Mucosa of descending colon (tissue), 3 donors: ENCODE measurements at regions not wholly inside any gene's neighbourhood (a gene's known extent, or its start where the extent isn't known, plus 50 kb on each side); places are given as distances from the start of the nearest gene placed in this dataset.

ENCODE experiments used
- ATAC-seq: fragments of 200-7000 bp; cut with Tn5 transposase; one replicate; pipeline ENCODE4 v1.9.1; 2020; ENCODE audit warnings: mild to moderate bottlenecking, moderate library complexity
- DNase-seq, 3 donors: peaks; one replicate each; pipeline ENCODE4 v3.0.0-alpha.2; 2020
- H3K36me3 ChIP-seq: fragments of 200-600 bp; one replicate; pipeline ENCODE4 v1.8.0; 2021; ENCODE audit warnings: low read depth, mild to moderate bottlenecking
- H3K4me1 ChIP-seq: fragments of 200-600 bp; one replicate; pipeline ENCODE4 v1.8.0; 2021; ENCODE audit warnings: low read depth, mild to moderate bottlenecking
- H3K4me3 ChIP-seq: fragments of 200-600 bp; one replicate; pipeline ENCODE4 v1.8.0; 2021; ENCODE audit warnings: mild to moderate bottlenecking
- H3K9me3 ChIP-seq: fragments of 200-600 bp; one replicate; pipeline ENCODE4 v1.8.0; 2021; ENCODE audit warnings: mild to moderate bottlenecking
- intact Hi-C, 2 donors: fragments of 100-400 bp; cut with DNase I in 1 of 2; cut with micrococcal nuclease in 1 of 2; formaldehyde crosslinking; loops; one replicate each; pipeline versions ENCODE4 v1.11.0 to v1.11.1; 2022; cut with DNase I, micrococcal nuclease
- TF ChIP-seq, protein P1 (sequence below): fragments of 200-600 bp; IDR thresholded peaks from one replicate; pipeline ENCODE4 v1.8.0; 2022; ENCODE audit warnings: antibody characterized with exemption, mild to moderate bottlenecking
- donor health status: DM: no; HTN: no; CAD: no; lungs with moderate emphysema.
- donor health status: DM: no; HTN: no; CAD: no.
- donor health status: DM: no; HTN: yes; CAD: no.

DNA sequence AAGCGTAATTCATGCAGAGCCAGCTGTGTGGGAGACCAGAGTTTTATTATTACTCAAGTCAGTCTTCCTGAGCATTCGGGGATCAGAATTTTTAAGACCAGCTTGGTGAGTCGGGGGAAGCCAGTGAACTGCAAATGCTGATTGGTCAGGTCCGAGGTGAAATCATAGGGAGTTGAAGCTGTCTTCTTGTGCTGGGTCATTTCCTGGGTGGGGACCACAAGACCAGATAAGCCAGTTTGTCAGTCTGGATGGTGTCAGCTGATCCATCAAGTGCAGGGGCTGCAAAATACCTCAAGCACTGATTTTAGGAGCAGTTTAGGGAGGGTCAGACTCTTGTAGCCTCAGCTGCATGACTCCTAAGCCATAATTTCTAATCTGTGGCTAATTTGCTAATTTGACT is 228.1 kb upstream of the ATP10A start:
- DNase-seq: no peak
- TF ChIP-seq, protein P1, sequence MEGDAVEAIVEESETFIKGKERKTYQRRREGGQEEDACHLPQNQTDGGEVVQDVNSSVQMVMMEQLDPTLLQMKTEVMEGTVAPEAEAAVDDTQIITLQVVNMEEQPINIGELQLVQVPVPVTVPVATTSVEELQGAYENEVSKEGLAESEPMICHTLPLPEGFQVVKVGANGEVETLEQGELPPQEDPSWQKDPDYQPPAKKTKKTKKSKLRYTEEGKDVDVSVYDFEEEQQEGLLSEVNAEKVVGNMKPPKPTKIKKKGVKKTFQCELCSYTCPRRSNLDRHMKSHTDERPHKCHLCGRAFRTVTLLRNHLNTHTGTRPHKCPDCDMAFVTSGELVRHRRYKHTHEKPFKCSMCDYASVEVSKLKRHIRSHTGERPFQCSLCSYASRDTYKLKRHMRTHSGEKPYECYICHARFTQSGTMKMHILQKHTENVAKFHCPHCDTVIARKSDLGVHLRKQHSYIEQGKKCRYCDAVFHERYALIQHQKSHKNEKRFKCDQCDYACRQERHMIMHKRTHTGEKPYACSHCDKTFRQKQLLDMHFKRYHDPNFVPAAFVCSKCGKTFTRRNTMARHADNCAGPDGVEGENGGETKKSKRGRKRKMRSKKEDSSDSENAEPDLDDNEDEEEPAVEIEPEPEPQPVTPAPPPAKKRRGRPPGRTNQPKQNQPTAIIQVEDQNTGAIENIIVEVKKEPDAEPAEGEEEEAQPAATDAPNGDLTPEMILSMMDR: no peak

DNA sequence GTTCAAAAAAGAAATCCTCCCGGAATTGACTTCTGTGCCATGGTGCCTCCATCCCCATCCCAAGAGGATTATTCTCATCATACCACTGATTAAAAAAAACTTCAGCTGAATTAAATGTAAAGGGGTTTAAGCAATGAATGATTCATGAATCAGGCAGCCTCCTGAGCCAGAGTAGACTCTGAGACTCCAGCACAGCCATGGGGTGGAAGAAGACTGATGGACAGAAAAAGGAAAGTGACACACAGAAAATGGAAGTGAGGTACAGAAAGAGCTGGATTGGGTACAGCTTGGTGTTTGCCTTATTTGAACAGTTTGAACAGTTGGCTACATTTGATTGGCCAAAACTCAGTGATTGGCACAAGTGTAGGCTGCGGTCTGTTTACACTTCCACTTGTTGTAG is 224.8 kb upstream of the ATP10A start:
- intact Hi-C loops: no loop called here
- DNase-seq: no peak
- no peaks in the 10 kb centered on the region for H3K4me1 ChIP-seq
- TF ChIP-seq, protein P1: no peak
- H3K9me3 ChIP-seq: no peaks in the 10 kb centered on the region
- no peak overlapping the region for H3K4me3 ChIP-seq
- no peak for ATAC-seq
- no peaks in the 10 kb centered on the region for H3K36me3 ChIP-seq

More for the DNA sequence above, 228.1 kb upstream of the ATP10A start:
- intact Hi-C loops: no loop called here
- Histone ChIP-seq H3K36me3 (no peaks in the 10 kb centered on the region), H3K4me1 (no peaks in the 10 kb centered on the region), H3K9me3 (no peaks in the 10 kb centered on the region), H3K4me3 (no peak overlapping the region)
- no peak for ATAC-seq

DNA sequence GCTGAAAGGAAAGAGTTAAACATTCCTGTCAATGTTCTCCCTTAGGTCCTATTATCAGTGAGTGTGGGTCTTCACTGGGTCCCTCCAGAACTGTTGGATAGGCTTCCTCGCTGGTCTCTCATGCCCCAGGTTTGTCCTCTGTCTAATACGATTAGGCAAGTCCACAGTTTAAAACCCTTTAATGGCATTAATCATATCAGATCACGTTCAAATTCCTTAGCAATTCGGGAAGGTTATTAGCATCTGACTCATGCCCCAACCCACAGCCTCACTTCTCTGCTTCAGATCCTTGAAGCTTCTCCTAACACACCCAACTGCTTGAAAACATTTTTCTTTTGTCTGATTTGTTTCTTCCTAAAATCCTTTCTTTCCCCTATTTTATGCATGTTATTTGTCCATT is 224.3 kb upstream of the ATP10A start:
- TF ChIP-seq, protein P1: no peak
- H3K9me3 ChIP-seq: no peaks in the 10 kb centered on the region
- H3K36me3 ChIP-seq: no peaks in the 10 kb centered on the region
- no peaks in the 10 kb centered on the region for H3K4me1 ChIP-seq
- H3K4me3 ChIP-seq: no peak overlapping the region
- no peak for DNase-seq
- intact Hi-C loops: no loop called here
- no peak for ATAC-seq

DNA sequence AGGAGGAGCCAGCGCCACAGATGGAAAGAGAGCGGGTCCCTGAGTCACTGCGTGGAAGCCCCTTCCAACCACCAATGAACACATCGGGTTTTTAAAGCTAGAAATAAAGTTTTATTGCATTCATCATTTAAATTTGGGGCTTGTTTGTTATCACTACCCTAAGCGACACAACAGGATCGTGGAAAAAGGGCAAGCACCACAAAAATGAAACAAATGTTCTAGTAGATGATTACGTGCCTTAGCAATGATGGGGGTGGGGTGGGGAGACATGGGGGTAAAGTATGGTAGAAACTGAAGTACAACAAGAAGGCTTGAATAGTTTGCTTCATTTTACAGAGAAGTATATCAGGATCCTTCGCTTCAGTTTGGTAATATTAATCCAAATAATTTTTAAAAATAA is 221.6 kb upstream of the ATP10A start:
- ATAC-seq: no peak

DNA sequence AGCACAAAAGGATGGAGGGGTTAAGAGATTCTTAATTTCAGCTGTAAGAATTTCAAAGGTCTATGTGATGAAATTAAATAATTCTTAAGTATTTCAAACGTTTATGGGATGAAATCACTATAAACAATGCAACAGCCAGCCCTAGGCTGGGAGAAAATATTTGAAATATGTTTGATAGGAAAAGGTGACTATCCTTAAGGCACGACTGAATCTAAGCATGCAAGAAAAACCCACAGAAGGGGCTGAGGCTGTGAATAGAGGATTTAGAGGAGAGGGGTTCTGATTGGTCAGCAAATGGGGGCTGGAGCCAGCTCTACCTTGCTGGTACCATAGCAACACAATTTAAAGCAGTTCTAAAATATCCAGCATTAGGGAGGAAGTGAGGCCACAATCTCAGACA is 220.8 kb upstream of the ATP10A start:
- H3K4me3 ChIP-seq: no peak overlapping the region
- ATAC-seq: no peak
- intact Hi-C loops: no loop called here
- H3K4me1 ChIP-seq: no peaks in the 10 kb centered on the region
- no peaks in the 10 kb centered on the region for H3K9me3 ChIP-seq
- TF ChIP-seq, protein P1: no peak
- DNase-seq: no peak
- no peaks in the 10 kb centered on the region for H3K36me3 ChIP-seq

More for the DNA sequence above, 221.6 kb upstream of the ATP10A start:
- intact Hi-C loops: no loop called here
- DNase-seq: no peak
- Histone ChIP-seq H3K9me3 (no peaks in the 10 kb centered on the region), H3K4me1 (no peaks in the 10 kb centered on the region), H3K4me3 (no peak overlapping the region), H3K36me3 (no peaks in the 10 kb centered on the region)
- TF ChIP-seq, protein P1: no peak

DNA sequence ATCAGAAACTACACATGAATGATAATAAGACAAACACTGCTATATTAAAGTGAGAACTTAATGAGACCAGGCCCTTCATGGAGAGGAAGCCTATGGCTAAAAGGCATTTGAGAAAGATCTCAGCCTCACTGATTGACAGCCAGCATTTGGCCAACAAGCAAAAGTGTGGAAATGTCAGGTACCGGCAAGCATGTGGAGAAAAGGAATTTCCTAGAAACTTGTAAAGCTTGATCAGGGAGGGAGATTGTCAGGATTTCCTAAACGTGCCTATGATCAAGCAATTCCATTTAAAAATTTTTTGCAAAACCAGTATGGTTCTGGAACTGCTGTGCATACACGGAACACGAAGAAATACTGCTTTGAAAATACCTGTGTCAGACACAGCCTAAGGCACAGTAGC is 220.3 kb upstream of the ATP10A start:
- no peak for DNase-seq
- Histone ChIP-seq H3K4me3 (no peak overlapping the region), H3K36me3 (no peaks in the 10 kb centered on the region), H3K4me1 (no peaks in the 10 kb centered on the region), H3K9me3 (no peaks in the 10 kb centered on the region)
- intact Hi-C loops: no loop called here
- TF ChIP-seq, protein P1: no peak
- ATAC-seq: no peak
